ENCODE measurements at regions not wholly inside any gene's neighbourhood (a gene's known extent, or its start where the extent isn't known, plus 50 kb on each side); places are given as distances from the start of the nearest gene placed in this dataset.

GRCh38 chr16:85485379-85485778 lies 127.7 kb upstream of the GSE1 start:
- DNase-seq (no peak), ATAC-seq (ENCODE audit: insufficient read depth, low FRiP score) (no peak)
- 93 to 94% methylated on average over 28 of the region's 28 CpGs for WGBS, 2 donors
- no peak overlapping the region for H3K27ac ChIP-seq (ENCODE audit: low read depth in 1 of 2, low read length in 1 of 2)
- peaks cover 0 to 3% (median 0%) of the 10 kb centered on the region in 4 donors for H3K36me3 ChIP-seq (ENCODE audit: control insufficient read depth in 4 of 4, insufficient read depth in 4 of 4, low read length in 4 of 4)
- no peak overlapping the region for H3K9ac ChIP-seq (ENCODE audit: insufficient read depth in 1 of 2, low read length in 2 of 2)
- TF ChIP-seq CTCF (IDR thresholded peaks at IDR 0.05; ENCODE audit: control extremely low read depth, extremely low read depth) = no peak
- no peak overlapping the region for H3K4me3 ChIP-seq
- peaks cover 0 to 20% (median 10%) of the 10 kb centered on the region in 5 donors for H3K4me1 ChIP-seq (ENCODE audit: control insufficient read depth in 5 of 5, insufficient read depth in 5 of 5, low read length in 5 of 5)
- no peaks in the 10 kb centered on the region for H3K27me3 ChIP-seq (ENCODE audit: control insufficient read depth in 3 of 3, insufficient read depth in 3 of 3, low read length in 2 of 3)
- H3K9me3 ChIP-seq (ENCODE audit: control insufficient read depth in 4 of 4, insufficient read depth in 3 of 4, low read length in 3 of 4) = no peaks in the 10 kb centered on the region

GRCh38 chr16:85486256-85486915 lies 126.7 kb upstream of the GSE1 start:
- 77 to 92% methylated on average over 33 of the region's 33 CpGs for WGBS, 2 donors
- no peak for TF ChIP-seq CTCF (IDR thresholded peaks at IDR 0.05; ENCODE audit: control extremely low read depth, extremely low read depth)
- no peaks in the 10 kb centered on the region for H3K9me3 ChIP-seq (ENCODE audit: control insufficient read depth in 4 of 4, insufficient read depth in 3 of 4, low read length in 3 of 4)
- H3K9ac ChIP-seq (ENCODE audit: insufficient read depth in 1 of 2, low read length in 2 of 2) = no peak overlapping the region
- no peaks in the 10 kb centered on the region for H3K27me3 ChIP-seq (ENCODE audit: control insufficient read depth in 3 of 3, insufficient read depth in 3 of 3, low read length in 2 of 3)
- no peak overlapping the region for H3K27ac ChIP-seq (ENCODE audit: low read depth in 1 of 2, low read length in 1 of 2)
- DNase-seq = no peak
- H3K4me1 ChIP-seq (ENCODE audit: control insufficient read depth in 5 of 5, insufficient read depth in 5 of 5, low read length in 5 of 5) = peaks cover 0 to 20% (median 12%) of the 10 kb centered on the region in 5 donors
- peaks cover 0 to 3% (median 0%) of the 10 kb centered on the region in 4 donors for H3K36me3 ChIP-seq (ENCODE audit: control insufficient read depth in 4 of 4, insufficient read depth in 4 of 4, low read length in 4 of 4)
- no peak for ATAC-seq (ENCODE audit: insufficient read depth, low FRiP score)
- H3K4me3 ChIP-seq = no peak overlapping the region

- Histone ChIP-seq H3K36me3 (ENCODE audit: control insufficient read depth in 4 of 4, insufficient read depth in 4 of 4, low read length in 4 of 4) (no peaks in the 10 kb centered on the region), H3K4me1 (ENCODE audit: control insufficient read depth in 5 of 5, insufficient read depth in 5 of 5, low read length in 5 of 5) (peaks cover 0 to 28% (median 26%) of the 10 kb centered on the region in 5 donors)
These were observed 124.7 kb upstream of the GSE1 start for GRCh38 chr16:85488414-85488813.

More at GRCh38 chr16:85488414-85488813, 124.7 kb upstream of the GSE1 start:
- Histone ChIP-seq H3K27ac (ENCODE audit: low read depth in 1 of 2, low read length in 1 of 2) (peak overlapping the region in 1 of 2 donors; percentile 20), H3K4me3 (no peak overlapping the region), H3K27me3 (ENCODE audit: control insufficient read depth in 3 of 3, insufficient read depth in 3 of 3, low read length in 2 of 3) (no peaks in the 10 kb centered on the region), H3K9me3 (ENCODE audit: control insufficient read depth in 4 of 4, insufficient read depth in 3 of 4, low read length in 3 of 4) (no peaks in the 10 kb centered on the region), H3K9ac (ENCODE audit: insufficient read depth in 1 of 2, low read length in 2 of 2) (no peak overlapping the region)
- no peak for ATAC-seq (ENCODE audit: insufficient read depth, low FRiP score)
- TF ChIP-seq CTCF (IDR thresholded peaks at IDR 0.05; ENCODE audit: control extremely low read depth, extremely low read depth) = no peak
- DNase-seq = no peak
- 66 to 71% methylated on average over 8 of the region's 8 CpGs for WGBS, 2 donors
